Stimulated activated CD4-positive, alpha-beta T cell treated with anti-CD3 and anti-CD28 coated beads, Interleukin-15, amount 100 ng/mL, for 48 hours (primary cell): ENCODE measurements at regions not wholly inside any gene's neighbourhood (a gene's known extent, or its start where the extent isn't known, plus 50 kb on each side); places are given as distances from the start of the nearest gene placed in this dataset.
A peak's percentile ranks its signal among the peaks of the same experiment; 100 is the strongest.

Source experiments
- DNase-seq, 2 donors: peaks; one replicate each; pipeline ENCODE4 v3.0.0-alpha.2; 2020; ENCODE audit warnings: low read depth in 2 of 2

DNA sequence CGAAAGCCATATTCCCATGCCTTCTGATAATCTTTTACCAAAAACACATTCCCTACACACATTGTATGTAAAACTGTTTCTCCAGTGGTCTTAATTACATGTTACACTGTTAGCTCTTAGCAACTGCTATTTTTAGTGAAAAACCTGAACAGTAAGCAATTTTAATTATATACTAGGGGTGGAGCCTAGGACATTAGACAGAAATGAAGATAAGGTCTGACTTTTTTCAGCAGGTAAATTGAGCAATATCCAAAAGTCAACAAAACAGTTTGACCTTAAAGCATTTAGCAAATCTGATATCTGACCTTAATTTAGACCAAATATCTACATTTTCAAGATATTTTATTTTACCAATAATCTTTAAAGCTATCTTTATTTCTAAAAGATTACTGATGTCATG is 60.2 kb downstream of the PDE6H start:
- DNase-seq, result no peak

DNA sequence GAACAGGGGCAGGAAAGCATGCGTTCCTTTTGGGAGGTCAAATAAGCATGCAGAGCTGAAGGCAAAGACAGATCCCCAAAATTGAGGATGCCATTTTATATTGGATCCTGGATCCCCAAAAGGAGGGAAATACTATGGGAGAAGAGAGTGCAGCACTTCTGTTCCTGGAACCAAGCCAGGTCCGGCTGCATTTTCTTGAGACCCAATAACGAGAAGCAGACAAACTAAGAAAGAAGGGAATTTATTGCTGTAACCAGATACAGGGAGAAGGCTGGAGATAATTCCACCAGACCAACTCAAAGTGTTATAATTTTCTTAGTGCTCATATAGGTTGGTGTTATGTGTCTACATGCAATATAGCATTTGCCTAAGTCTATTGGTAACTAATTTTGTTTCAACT is 60.8 kb downstream of the PDE6H start:
- no peak for DNase-seq

DNA sequence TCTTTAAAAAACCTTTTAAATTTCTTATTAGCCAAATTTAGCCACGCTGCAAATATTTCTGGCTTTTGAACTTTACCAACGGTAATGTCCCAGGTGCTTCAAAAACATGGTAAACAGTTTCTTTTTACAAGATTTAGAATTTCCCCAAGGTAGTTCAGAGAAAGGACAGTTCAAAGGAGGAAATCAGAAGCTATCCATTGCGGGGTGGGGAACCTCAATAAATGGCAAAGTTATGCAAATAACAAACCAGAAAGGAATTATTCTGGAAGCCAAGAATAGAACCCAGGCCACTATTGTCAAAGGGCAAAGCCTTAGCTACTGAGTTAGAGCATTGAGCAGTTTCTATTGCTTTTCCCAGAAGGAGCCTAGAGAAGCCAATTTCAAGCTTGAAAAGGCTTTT is 62.3 kb downstream of the PDE6H start:
- DNase-seq, result no peak

DNA sequence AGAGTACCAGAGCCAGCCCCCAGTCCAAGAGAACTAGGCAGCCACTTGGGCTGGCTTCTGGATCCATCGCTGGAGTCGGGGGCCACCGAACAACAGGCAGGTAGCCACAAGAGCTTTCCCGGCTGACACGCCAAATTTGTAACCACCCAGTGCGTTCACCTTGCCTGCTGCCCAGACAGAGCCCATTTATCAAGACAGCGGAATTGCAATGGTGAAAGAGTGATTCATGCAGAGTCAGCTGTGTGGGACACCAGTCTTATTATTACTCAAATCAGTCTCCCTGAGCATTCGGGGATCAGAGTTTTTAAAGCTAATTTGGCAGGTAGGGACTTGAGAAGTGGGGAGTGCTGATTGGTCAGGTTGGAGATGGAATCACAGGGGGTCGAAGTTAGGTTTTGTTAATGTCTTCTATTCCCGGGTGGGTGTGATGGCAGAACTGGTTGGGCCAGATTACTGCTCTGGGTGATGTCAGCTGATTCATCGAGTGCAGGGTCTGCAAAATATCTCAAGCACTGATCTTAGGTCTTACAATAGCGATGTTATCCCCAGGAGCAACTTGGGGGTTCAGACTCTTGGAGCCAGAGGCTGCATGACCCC is 64.3 kb downstream of the PDE6H start:
- no peak for DNase-seq

DNA sequence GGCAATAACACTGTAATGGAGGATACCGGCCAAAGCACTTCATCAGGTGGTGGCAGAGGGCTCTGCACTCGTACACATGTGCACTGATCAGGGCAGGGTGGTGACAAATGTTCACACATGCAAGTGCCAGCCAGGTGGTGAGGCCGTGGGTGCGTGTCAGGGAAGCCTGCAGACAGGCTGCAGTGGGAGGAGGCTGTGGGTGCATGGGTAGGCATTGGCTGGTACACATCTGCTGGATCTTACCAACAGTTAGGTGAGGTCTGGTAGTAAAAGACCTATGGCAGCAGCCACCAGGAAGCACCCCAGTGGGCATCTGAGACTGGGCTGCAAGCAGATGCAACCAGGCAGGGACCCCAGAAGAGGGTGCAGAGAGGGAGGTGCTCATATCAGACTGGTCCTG is 65.3 kb downstream of the PDE6H start:
- DNase-seq, result no peak

DNA sequence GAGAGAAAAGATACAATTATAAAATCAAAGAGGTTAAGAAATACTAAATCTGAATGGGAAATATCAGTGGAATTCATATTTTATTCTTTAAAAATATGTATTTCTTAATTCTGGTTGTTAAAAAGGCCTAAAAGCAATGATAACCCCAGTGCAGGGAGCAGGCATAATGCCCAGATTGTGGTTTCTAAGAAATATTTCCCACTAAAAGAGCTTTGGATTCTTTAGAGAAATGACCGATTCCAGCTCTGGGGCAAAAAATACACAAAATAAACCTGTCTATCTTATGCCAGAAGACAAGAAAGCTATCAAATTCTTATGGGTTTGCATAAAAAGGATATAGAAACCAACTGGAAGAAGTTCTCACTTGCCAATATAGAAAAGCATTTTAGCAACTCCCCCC is 71.6 kb downstream of the PDE6H start:
- no peak for DNase-seq

DNA sequence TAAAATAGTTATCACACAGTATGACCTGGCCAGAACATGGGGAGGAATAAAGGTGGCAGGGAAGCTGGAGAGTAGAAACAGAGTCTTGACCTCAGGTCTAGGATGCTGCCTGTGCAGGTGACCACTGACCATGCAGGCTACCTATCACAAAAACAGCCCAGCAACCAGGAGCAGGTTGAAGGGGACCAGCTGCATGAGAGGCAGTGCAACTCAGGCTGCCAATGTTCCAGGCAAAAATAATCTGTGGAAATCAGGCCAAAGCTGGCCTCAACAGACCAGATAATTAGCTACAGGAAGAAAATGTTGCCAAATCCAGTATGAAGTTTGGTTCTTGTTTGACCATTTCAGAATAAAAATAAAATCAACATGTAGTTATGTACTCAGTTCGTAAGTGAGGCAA is 72.6 kb downstream of the PDE6H start:
- no peak for DNase-seq

DNA sequence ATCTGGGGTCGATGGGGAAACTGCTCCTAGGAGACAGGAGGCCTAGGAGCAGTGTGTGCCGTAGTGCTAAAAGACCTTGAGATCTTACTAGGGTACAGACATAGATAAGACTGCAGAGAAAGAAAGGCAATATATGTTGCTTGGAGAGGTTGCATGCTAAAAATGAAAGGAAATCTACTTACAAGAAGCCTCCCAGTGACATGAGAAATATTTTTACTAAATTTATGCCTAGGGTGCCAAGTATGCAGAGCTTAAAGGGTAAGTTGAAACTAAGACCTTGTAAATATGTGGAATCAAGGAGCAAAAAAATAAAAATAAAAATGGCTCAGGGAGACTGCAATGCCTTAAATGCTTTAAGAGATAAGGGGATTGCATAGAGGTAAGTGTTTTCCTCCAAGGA is 74.8 kb downstream of the PDE6H start:
- no peak for DNase-seq

DNA sequence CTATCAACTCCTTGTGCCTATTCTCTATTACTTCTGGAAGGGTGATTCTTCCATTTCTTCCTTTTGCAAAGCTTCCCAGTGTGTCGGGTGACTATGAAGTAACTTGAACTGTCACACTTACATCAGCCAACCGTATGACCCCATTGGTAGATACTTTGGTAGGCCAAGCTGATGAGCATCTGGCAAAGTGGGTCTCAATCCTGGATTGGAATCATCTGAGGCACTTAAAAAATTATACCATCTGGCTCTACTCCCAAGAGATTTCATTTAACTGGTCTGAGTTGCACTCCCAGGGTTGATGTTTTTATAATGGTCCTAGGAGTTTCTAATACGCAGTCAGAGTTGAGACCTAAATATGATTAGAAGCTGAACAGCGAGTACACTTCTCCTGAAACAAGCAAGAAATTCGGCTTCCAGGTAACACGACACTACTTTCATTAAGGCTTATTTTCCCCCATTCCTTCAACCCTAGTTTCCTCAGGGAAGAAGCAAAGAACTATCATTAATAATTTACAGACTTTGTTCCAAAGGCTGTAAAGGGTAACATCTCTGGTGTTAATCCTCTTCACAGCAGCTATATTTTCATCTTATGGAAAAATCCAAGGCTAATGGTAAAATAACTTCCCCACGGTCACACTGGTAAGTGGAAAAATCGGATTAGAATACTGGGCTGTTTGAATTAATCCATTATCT is 76.8 kb downstream of the PDE6H start:
- no peak for DNase-seq

DNA sequence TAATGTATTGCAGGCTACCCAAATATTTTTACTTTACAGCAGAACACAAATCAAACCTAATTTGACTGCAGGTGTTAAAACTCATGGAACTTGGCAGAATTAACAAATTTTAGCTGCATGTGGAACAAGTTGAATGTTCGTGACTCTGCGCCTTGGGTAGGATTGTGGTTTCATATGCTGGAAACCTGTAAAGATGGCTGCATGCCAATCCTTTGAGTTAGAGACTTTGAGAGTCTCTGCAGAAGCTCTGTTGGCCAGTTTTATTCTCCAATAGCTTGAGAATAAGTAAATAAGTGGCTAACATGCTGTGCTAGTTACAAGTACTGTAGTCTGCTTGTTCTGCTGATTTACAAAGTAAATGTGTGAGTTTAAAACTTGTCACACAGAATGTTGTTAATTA is 77.8 kb downstream of the PDE6H start:
- DNase-seq, result peak in 1 of 2 donors; percentile 4

DNA sequence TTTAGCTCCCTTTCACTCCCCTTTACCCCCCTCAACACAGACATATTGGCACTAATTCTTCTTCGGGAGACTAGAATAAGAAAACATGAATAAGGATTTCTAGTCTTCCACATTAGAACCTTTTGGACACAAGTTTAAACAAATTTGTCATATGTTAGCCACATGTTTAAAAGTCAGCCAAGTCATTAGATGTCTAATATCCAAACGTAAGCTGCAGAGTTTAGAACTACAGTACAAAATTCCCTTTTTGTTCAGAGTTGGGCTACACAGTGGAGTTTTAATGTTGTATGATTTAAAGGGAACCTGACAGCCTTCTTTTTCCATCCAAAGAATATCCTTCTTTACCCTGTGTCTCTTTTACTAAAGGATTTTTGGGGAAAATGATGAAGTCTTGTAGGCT is 79.8 kb downstream of the PDE6H start:
- DNase-seq, result no peak

DNA sequence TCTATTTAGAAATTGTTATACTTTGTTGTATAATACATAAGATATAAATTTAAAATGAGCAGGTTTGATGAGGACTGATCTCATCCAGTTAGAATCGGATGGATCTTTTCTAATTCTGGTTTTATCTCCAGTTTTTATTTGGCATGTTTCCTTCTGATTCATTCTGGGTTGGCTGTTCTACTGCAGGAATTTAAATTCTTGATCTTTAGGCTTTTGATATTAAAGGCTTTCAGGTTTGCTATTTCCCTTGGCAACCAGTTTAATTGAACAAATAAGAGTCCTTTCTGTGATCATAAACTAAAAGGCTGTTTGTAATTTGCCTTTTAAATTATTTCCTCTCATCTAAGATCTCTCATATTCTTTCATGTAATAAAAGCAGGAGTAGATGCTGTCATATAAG is 83.4 kb downstream of the PDE6H start:
- no peak for DNase-seq
